ENCODE measurements at regions not wholly inside any gene's neighbourhood (a gene's known extent, or its start where the extent isn't known, plus 50 kb on each side); places are given as distances from the start of the nearest gene placed in this dataset.
"Not testable (repeated sequence)": the region's sequence is repeated elsewhere in the genome, so short reads cannot be mapped to it uniquely, and the experiment has no call there.

DNA sequence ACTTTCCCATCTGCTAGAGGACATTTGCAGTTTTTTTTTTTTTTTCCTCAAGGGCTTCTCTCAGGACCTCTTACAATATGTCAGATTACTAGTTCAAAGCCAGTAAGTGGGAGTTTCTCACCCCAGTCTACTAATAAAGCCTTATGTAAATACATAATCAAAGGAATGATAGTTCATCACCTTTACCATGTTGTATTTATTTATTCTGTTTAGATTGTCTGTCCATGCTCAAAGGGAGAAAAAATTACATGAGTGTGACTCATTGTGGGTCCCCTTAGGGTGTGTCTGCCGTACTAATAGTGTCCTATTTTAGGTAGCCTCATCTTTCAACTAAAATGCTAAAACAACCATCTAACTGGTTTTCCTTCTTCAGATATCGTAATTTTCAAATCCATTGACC lies 917.6 kb downstream of the EPHA3 start:
- no peak for DNase-seq

DNA sequence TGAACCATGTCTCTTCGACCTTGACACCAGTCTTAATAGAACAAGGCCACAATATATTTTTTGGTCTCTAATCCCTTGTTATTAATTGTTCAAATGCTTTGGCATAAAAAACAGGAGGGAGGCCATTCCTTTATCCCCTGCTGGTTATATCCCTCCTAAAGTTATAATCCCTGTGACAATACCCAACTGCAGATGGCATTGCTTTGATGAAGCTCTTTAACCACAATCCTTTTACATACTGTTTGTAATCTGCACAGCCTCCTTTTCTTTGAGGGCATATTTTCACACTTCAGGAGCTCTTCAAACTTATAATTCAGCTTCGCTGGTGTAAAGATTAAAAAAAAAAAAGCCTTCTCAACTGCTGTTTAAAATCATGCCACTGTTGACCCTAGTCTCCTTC lies 919.0 kb downstream of the EPHA3 start:
- no peak for DNase-seq

DNA sequence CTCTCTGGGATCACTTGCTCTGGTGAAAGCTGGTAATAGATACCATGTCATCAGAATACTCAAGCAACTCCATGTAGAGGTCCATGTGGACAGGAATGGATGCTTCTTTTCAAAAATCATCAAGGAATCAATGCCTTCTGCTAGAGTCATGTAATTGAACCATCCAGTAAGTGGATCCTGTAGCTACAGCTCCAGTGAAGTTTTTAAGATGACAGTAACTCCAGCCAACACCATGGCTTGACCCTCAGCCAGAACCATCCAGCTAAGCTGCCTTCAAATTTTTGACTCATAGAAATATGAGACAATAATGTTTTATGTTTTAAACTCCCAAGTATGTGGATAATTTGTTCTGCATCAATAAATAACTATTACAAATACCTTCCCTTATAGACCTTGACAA lies 923.7 kb downstream of the EPHA3 start:
- DNase-seq: no peak

DNA sequence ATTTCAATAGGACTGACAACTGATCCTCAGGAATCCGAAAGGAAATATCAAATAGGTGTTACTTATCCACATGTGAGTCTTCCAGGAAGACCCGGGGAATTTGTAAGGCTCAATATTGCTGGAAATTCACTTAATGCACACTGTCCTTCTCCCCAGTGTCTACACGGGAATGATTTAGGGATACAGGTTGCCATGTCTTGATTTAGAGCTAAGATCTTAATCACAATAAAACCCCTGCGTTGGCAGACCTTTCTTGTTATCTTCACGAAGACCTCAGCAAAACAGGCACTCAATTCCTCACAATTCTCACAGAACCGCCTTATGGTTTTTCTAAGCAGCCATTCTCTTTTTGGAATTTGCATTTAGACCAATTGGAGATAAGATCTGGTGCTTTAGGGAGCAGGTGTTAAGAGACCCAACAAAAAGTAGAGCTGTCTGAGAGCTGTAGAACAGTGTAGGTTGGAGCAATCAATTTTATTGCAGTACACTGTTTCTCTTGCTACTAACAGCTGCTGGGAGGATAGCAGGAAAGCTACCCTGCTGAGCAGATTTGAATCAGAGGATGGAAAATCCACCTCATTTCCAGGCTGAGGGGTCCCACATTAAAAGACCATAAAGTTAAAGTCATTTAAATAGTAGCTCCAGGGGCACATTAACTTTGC lies 925.7 kb downstream of the EPHA3 start:
- DNase-seq: no peak

DNA sequence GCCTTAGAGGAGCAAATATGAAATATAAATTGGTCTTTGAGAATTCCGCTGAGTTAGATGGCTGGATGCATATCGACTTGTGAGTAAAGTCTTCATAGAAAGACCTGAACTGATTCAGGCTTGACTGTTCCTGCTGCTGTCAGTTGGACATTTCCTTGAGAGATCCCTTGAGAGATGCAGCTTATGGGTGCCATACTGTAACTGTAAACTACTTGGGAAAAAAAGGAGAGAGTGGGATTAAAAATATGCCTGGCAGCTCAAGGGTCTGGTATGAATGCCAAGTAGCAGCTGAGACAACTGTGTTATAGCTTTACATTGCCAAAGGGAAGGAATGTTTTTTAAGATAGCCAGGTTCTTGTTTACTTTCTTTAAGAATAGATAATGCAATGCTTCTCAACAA lies 926.6 kb downstream of the EPHA3 start:
- DNase-seq: no peak

DNA sequence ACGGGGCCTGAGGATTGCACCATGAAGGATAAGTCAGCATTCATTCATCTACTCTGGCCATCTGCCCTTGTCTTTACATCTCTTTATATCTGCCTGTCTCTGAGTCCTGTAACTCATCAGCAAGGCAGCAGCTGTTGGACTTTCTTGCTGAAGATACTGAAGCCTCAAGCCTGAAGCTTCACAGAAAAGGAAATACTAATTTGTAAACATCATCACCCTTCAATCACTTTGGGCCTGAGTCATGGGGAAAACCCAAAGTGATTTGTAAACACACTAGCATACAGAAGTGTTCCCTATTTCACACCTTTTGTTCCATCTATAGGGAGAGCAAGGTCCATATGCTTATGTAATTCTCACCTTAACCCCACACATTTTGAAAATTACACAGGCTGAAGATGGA lies 928.2 kb downstream of the EPHA3 start:
- no peak for DNase-seq

DNA sequence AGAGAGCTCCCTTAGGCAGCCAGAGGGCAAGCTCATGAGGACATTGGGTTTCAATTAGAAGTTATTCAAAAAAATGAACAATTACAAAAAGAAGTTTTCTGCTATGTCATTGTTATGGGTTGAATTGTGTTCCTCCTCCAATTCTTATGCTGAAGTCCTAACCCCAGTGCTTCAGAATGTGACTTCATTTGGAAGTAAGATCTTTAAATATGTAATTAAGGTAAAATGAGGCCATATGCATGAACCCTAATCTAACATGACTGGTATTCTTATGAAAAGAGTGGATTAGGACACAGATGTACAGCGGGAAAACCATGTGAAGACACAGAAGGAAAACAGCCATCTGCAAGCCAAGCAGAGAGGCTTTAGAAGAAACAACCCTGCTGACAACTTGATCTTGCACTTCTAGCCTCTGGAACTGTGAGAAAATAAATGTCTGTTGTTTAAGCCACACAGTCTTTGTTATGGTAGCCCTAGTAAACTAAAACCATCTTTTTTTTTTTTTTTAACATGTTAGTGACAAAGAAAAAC lies 929.6 kb downstream of the EPHA3 start:
- DNase-seq: no peak

DNA sequence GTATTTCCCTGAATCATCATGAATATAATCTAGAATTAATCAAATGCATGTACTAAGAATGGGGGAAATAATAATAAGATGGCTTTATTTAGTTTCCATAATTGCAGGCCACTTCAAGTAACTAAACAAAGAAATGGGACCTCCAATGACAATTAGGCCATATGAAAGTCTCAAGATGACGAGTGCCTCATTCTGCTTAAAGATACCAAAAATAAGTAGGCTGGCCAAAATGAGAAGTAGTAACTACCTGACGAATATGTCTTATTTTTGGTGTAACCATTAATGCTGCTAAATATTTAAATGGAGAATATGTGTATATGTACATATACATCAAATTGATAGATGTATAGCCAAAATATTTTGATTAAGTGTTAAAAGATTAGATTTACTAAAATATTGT lies 932.6 kb downstream of the EPHA3 start:
- no peak for DNase-seq

DNA sequence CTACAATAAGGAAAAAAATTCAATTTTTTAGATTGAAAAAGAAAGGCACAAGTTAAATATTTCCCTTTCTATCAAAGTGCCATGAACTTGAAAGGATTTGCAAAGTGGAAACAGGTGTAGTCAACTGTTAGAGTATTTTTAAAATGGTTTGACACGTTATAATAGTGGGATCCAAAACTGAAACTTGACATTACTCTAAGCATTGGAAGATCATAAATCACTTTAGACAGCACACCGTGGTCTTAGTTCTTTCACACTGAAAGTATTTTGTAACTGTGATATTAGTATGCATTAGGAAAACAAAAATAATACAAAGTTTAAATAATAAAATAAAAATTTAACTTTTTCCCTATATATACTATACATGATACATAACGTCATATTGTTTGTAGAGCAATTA lies 933.1 kb downstream of the EPHA3 start:
- DNase-seq: no peak

DNA sequence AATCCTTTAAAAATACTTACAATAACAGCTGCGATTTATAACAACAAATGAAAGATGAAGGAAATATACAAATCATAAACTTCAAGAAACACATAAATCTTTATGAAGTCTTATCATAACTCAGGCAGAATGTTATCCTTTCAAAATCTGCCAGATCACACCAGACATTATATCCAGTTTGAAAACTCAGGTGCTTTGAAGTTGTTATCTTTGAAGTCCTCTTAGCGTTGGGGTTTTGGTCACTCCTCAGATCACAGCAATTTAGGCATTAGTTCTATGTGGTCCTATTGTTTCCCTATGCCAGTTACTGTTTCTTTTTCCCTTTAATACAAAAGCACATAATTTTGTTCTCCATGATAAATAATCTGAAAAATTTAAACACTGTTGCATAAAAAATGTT lies 934.6 kb downstream of the EPHA3 start:
- no peak for DNase-seq

DNA sequence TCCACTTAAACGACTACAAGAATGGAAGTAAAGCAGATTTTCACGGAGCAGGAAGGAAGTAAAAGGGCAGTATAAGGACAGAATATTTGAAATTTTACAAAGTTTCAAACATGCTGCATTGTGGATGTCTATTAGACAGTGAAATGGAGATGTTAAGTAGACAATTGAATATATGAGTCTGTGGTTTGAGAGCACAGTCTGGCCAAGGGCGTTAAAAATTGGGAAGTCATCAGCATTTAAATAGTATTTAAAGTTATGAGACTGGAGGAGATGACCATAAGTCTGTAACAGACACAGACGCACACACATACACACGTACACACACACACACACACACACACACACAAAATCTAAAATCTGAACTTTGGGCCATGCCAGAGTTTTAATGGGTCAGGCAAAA lies 935.9 kb downstream of the EPHA3 start:
- DNase-seq: no peak

DNA sequence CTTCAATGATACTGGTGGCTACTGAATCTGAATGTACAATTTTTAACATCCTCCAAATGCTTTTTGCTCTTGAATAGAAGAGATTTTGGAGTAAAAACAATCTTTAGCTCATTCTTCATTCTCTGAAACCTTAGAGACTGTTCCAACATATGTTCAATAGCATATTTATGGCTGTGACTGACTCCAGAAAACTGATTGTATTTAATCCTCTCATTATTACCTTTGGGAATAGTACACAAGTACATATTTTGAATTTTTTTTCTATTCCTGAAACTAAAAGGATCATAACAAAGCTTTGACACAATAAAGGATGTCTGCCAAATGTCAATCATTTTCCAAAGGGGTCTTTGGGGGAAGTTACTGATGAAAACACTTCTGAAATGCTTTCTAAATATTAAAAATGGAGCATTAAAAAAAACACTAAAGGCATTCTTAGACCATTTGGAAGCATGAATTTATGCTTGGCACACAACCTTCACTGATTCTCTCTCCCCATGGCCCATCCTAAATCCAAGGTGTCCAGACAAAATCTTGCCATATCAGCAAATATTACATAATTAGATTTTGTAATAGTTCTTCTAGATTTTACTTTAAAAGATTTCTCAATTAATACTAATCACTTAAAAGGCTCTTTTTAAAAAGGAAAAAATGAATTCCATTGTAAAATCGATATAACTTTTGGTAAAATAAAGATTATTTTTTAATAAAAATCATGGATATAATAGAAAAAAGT lies 936.8 kb downstream of the EPHA3 start:
- DNase-seq: no peak

DNA sequence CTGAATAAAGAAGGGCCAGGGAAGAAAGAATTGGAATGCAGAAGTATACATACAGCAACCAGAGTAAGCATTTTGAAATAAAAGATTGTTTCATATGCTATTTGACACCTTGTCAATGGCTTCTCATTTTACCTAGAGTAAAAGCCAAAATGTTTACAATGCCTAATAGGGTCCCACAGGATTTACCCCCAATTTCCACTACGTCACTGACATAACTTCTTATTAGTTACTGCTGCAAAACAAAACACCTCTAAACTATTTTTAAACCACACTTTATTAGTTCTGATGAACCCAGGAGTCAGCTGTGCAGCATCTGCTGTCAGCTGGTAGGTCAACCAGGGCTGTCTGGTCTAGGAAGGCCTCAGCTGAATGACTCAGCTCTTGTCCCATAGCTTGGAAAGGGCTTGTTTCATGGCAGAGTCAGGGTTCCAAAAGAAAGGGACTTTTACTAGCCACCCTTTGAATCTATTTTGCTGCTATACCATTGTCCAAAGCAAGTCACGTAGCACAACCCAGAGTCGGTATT lies 945.1 kb downstream of the EPHA3 start:
- DNase-seq: no peak

DNA sequence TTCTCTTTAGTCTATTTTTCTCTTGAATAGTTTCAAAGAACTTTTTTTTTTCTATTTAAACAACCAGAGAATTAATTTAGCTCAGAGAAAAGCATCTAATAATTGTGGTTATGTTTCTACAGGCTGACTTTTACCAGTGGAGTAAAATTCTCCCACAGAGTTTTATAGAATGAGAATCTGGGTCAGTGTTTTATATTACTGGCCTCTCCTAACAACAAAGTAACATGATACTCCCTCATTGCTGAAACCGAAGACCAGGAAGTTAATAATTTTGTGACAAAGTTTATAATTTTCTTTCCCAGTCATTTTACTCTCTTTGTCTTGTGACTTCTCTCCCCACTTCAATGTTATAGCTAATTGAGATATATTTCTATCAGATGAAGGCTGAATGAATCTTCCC lies 946.9 kb downstream of the EPHA3 start:
- DNase-seq: no peak

DNA sequence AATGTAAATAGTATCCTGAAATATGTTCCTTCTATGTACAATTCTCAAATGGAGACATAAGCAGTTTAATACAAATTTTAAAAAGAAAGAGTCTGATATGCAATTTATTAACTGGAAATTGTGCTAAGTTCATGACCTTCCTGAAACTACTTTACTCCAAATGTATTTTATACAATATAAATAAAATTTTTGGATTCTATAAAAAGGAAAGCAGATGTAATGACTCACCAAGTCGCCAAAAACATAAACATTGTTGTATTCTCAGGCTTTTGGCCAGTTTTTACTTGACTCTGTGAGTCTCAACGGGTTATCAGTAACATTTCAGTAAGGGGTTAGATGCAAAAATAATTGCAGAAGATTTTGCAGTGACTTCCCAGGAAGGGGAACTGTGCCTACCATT lies 948.2 kb downstream of the EPHA3 start:
- no peak for DNase-seq

DNA sequence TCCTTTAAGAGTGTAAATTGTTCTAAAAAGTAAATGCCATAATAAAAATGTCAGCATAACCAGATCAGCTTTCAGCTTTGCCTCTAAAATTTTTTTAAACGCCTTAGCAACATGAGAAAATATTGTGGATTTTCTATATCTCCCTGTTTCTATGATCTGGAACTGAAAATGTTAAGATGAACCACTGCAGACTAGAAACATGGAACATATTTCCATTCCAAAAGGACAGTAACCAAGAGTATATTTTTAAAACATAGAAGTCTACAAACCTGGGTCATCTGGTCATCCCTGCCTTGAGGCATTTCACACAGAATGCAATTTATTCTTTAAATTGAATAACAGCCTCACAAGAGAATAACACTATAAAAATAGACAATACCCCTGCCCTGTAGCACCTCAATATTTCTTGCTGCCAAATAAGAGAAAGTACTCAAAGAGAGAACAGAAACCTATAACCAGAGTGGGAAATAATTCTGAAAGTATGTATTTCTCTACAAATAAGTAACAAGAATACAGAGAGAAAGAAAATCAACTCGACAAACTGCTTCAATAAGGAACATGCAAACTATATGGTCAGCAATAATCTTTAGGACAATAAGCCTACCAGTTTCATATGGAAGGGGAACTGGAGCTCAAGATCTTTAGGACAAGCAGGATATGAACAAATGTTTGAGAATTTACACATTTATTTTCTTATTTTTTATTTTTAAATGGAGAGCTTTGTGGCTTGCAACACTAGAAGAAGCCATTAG lies 949.0 kb downstream of the EPHA3 start:
- DNase-seq: no peak

DNA sequence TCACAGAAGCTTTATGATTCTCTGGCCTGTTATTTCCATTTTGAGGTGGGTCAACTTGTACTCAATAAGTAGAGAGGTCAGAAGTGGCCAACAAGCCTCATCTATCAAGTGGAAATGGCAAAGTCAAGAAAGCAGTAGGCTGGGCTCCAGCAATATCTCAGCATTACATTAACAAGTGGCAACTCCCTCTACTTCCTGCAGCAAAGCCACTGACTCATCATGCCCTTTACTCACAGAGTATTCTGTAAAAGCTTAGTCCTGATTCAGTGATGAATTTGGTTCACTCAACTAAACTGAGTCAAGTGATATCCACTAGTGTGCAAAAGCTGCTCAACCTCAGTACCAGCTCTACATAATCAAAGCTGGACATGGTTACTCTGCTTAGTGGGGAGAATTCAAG lies 954.6 kb downstream of the EPHA3 start:
- no peak for DNase-seq

DNA sequence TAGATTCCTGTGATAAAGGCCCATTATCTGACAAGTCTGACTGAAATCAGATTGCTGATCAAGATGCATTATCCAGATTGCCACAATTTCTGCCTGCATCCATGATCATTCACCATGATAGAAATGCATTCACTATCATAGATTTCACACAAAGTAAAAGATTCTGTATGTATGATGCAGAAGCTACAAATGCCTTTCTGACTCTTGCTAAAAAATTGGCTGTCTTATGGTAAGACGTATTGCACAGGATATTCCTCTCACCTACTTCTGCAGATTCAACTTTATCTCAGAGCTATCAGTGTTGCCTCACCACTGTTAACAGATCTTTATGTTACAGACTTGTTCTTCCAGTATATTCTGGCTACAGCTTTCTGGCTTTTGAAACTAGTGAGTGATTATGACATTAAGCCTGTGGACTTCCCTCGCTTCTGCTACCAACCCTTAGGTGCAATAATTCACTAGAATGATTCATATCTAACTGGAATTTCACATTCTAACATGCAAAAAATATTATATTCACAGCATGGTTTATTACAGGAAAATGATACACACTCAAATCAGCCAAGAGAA lies 955.3 kb downstream of the EPHA3 start:
- no peak for DNase-seq

DNA sequence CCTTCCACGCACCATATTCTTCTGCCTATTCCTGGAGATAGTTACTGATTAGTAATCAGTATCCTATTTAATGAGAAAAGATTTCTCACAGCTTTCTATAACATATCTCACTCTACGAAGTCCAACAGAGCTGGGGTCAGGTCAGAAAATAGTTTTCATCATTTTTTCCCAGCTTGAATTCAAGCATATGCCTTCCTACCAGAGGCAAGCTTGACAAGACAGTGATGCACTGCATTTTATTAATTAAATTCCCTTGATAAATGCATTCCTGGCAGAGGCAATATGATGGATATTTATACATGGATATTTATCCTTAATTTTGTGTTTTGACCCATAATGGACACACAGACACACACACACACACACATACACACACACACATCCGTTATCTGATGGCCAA lies 961.4 kb downstream of the EPHA3 start:
- DNase-seq: no peak

DNA sequence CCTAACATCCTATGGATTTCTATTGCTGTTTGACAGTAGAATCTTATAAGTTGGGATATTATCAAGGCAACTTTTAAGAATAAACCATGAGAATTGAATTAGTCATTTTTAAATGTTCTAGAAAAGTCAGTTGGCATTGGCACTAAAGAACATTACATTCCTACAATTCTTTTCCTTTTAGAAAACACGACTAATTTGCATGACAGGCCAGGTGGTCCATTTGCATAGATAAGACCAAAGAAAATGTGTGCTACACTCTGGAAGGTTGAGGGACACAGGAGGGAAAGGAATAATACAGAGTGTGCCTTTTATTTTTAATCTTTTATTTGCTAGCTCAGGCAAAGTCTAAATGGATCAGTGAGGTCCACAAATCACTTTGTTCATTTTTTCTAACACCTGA lies 962.3 kb downstream of the EPHA3 start:
- DNase-seq: no peak

DNA sequence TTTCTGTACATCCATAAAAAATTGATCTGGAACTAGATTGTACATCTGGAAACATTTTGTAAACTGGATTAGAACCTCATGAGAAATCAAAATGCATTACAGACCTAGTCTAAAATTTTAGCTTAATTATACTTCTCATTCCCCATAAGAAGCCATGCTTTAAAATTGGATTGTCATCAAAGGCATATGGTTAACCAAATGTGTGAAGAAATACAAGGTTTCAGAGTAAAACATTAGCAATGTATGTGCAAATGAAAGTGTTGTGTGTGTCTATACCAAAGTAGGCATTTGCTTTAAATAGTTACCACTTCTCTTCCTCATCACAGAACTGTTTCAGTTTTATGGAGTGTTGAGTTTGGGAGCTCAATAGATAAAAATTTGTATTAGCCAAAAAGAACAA lies 968.7 kb downstream of the EPHA3 start:
- DNase-seq: no peak

DNA sequence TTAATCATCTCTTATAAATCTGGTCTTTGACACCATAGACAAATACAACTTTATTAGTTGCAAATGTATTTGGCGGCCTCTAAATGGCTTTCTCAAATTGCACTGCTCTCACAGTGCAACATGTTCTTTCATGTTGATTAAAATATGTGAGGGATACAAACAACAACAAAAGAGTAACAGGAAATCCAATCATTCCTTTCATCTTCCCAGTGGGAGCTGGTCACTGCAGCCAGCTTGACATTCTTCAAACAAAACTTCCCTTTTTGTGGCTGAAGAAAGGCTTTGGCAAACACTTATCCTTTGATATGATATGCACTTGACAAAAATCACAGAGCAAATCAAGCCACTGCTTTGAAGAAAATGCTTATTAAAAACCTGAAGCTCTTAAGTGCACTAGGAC lies 973.6 kb downstream of the EPHA3 start:
- DNase-seq: no peak

DNA sequence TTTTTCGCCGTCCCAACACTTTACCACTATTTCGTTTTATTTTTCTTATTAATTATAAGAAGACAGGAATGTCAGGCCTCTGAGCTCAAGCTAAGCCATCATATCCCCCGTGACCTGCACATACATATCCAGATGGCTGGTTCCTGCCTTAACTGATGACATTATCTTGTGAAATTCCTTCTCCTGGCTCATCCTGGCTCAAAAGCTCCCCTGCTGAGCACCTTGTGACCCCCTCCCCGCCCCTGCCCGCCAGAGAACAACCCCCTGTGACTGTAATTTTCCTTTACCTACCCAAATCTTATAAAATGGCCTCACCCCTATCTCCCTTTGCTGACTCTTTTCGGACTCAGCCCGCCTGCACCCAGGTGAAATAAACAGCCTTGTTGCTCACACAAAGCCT lies 978.9 kb downstream of the EPHA3 start:
- DNase-seq: not testable (repeated sequence)
